IMR-90 (cell line): ENCODE measurements at regions not wholly inside any gene's neighbourhood (a gene's known extent, or its start where the extent isn't known, plus 50 kb on each side); places are given as distances from the start of the nearest gene placed in this dataset.

Source experiments
- ATAC-seq: fragments of 200-7000 bp; cut with Tn5 transposase; 2 replicates; pipeline ENCODE4 v1.9.1; 2020; ENCODE audit warnings: low read depth, mild to moderate bottlenecking, moderate library complexity
- BruUV-seq: library from RNA; stranded (reverse); fragments of 400-500 nt; replicated peaks from 2 replicates; lab custom pipeline; 2021; lab: Mats Ljungman, UMichigan
- CTCF ChIA-PET: fragments of 300-600 bp; formaldehyde crosslinking; extraction: SDS; loops from one replicate; lab custom pipeline; 2021; ENCODE audit warnings: antibody characterized with exemption; lab: Yijun Ruan, JAX
- POLR2A ChIA-PET: fragments of 300-600 bp; sonication (Branson Sonifier 250); formaldehyde crosslinking; loops from one replicate; lab custom pipeline; 2022; ENCODE audit warnings: antibody characterized with exemption; ENCODE audit not compliant: unreplicated experiment; lab: Charles Lee
- DNase-seq: peaks from one replicate; pipeline ENCODE4 v3.0.0; 2013
- H2AFZ ChIP-seq: replicated peaks from 2 replicates; pipeline ENCODE3; 2013; ENCODE audit warnings: low read length, mild to moderate bottlenecking; ENCODE audit not compliant: poor library complexity
- H2AK5ac ChIP-seq: 2 replicates; pipeline ENCODE4 v1.6.1; 2013; ENCODE audit warnings: low read depth, low read length, inconsistent platforms
- H2AK9ac ChIP-seq: replicated peaks from 2 replicates; pipeline ENCODE3; 2013; ENCODE audit warnings: mild to moderate bottlenecking, low read depth, low read length, moderate library complexity; ENCODE audit not compliant: poor library complexity
- H2BK120ac ChIP-seq: 2 replicates; pipeline ENCODE4 v1.6.1; 2013; ENCODE audit warnings: low read depth, low read length, inconsistent platforms
- H2BK15ac ChIP-seq: 3 replicates; pipeline ENCODE4 v1.6.1; 2013; ENCODE audit warnings: low read depth, low read length, inconsistent platforms
- H2BK20ac ChIP-seq: 2 replicates; pipeline ENCODE4 v1.6.1; 2013; ENCODE audit warnings: low read depth, mild to moderate bottlenecking, inconsistent platforms, low read length, moderate library complexity
- H2BK5ac ChIP-seq: 2 replicates; pipeline ENCODE4 v1.6.1; 2013; ENCODE audit warnings: mild to moderate bottlenecking, low read depth, low read length, inconsistent platforms; ENCODE audit not compliant: poor library complexity, severe bottlenecking
- H3K14ac ChIP-seq: replicated peaks from 2 replicates; pipeline ENCODE4 v1.6.1; 2013; ENCODE audit warnings: low read depth, low read length, inconsistent platforms
- H3K18ac ChIP-seq: 2 replicates; pipeline ENCODE4 v1.6.1; 2013; ENCODE audit warnings: low read depth, low read length, control low read depth
- H3K23ac ChIP-seq: 2 replicates; pipeline ENCODE4 v1.6.1; 2013; ENCODE audit warnings: low read depth, low read length, inconsistent platforms
- H3K27ac ChIP-seq: 2 replicates; pipeline ENCODE4 v1.5.1; 2013; ENCODE audit warnings: mild to moderate bottlenecking, control low read depth, low read length; ENCODE audit not compliant: insufficient read depth
- H3K27me3 ChIP-seq: 2 replicates; pipeline ENCODE4 v1.6.1; 2013; ENCODE audit warnings: low read length; ENCODE audit not compliant: control insufficient read depth, insufficient read depth
- H3K36me3 ChIP-seq: 2 replicates; pipeline ENCODE4 v1.6.1; 2013; ENCODE audit warnings: low read length, mixed read lengths; ENCODE audit not compliant: control insufficient read depth, insufficient read depth
- H3K4ac ChIP-seq: 2 replicates; pipeline ENCODE4 v1.6.1; 2013; ENCODE audit warnings: low read depth, low read length, inconsistent platforms
- H3K4me1 ChIP-seq: 2 replicates; pipeline ENCODE4 v1.6.1; 2013; ENCODE audit warnings: low read length, mixed read lengths; ENCODE audit not compliant: control insufficient read depth, insufficient read depth
- H3K4me2 ChIP-seq: 2 replicates; pipeline ENCODE4 v1.6.1; 2013; ENCODE audit warnings: low read depth, mild to moderate bottlenecking, control low read depth, low read length, moderate library complexity
- H3K4me3 ChIP-seq: 2 replicates; pipeline ENCODE4 v1.5.1; 2013; ENCODE audit warnings: low read depth, mild to moderate bottlenecking, control low read depth, low read length, moderate library complexity; ENCODE audit not compliant: insufficient read depth
- H3K56ac ChIP-seq: 2 replicates; pipeline ENCODE4 v1.6.1; 2013; ENCODE audit warnings: low read length, inconsistent platforms; ENCODE audit not compliant: insufficient read depth; ENCODE audit errors: extremely low read depth
- H3K79me1 ChIP-seq, 2 experiments: 2 replicates each; pipeline ENCODE4 v1.6.1; 2013; ENCODE audit warnings: low read length in 2 of 2, inconsistent platforms in 1 of 2, low read depth in 1 of 2
- H3K9ac ChIP-seq: 2 replicates; pipeline ENCODE4 v1.6.1; 2013; ENCODE audit warnings: low read depth, low read length, control low read depth
- H3K9me1 ChIP-seq: 2 replicates; pipeline ENCODE4 v1.6.1; 2013; ENCODE audit warnings: low read length, inconsistent platforms; ENCODE audit not compliant: insufficient read depth
- H3K9me3 ChIP-seq: 2 replicates; pipeline ENCODE4 v1.6.1; 2013; ENCODE audit warnings: low read length; ENCODE audit not compliant: control insufficient read depth, insufficient read depth
- H4K20me1 ChIP-seq: 2 replicates; pipeline ENCODE4 v1.6.1; 2013; ENCODE audit warnings: low read length, inconsistent platforms; ENCODE audit not compliant: insufficient read depth
- H4K5ac ChIP-seq: 2 replicates; pipeline ENCODE4 v1.6.1; 2013; ENCODE audit warnings: mild to moderate bottlenecking, low read depth, low read length, control low read depth
- H4K8ac ChIP-seq, 2 experiments: 2 replicates each; pipeline ENCODE4 v1.6.1; 2013; ENCODE audit warnings: low read depth in 2 of 2, low read length in 2 of 2, control low read depth in 1 of 2, inconsistent platforms in 1 of 2
- H4K91ac ChIP-seq: 2 replicates; pipeline ENCODE4 v1.6.1; 2013; ENCODE audit warnings: low read depth, low read length, inconsistent platforms; ENCODE audit not compliant: insufficient read depth
- CEBPB ChIP-seq: IDR thresholded peaks from 2 replicates; pipeline ENCODE4 v1.6.1; 2012; ENCODE audit warnings: low read depth, low read length, improper control_type of control experiment
- CHD1 ChIP-seq: IDR thresholded peaks from 2 replicates; pipeline ENCODE4 v1.6.1; 2012; ENCODE audit warnings: low read depth, low read length, improper control_type of control experiment
- FOS ChIP-seq: fragments of 150-350 bp; IDR thresholded peaks from 2 replicates; pipeline ENCODE4 v1.6.1; 2016; ENCODE audit warnings: low read depth, low read length
- MAZ ChIP-seq: IDR thresholded peaks from 2 replicates; pipeline ENCODE4 v1.6.1; 2012; ENCODE audit warnings: low read depth, mild to moderate bottlenecking, low read length, improper control_type of control experiment, moderate library complexity, borderline replicate concordance
- RCOR1 ChIP-seq: IDR thresholded peaks from 2 replicates; pipeline ENCODE4 v1.6.1; 2012; ENCODE audit warnings: mild to moderate bottlenecking, low read length, improper control_type of control experiment; ENCODE audit not compliant: insufficient replicate concordance
- SMC3 ChIP-seq: fragments of 150-350 bp; IDR thresholded peaks from 2 replicates; pipeline ENCODE4 v1.6.1; 2016; ENCODE audit warnings: low read depth, mild to moderate bottlenecking, antibody characterized with exemption, low read length, moderate library complexity
- WGBS, 2 experiments: methylation state at CpG; one replicate each; pipeline versions ENCODE4 v1.1.5 to v1.1.7; 2013; ENCODE audit warnings: missing lambda C conversion rate in 2 of 2; ENCODE audit not compliant: insufficient read length in 1 of 2; ENCODE audit errors: extremely low coverage in 2 of 2; 5-methylcytosine and 5-hydroxymethylcytosine counted together
- dilution Hi-C: fragments of 300-500 bp; cut with HindIII; formaldehyde crosslinking; loops from one replicate; pipeline ENCODE4 v1.14.3; 2018; ENCODE audit warnings: low sequenced_read_pairs; ENCODE audit not compliant: unreplicated experiment
- in situ Hi-C: fragments of 300-500 bp; cut with MboI; formaldehyde crosslinking; loops from 3 replicates; pipeline ENCODE4 v1.14.3; 2019; ENCODE audit warnings: low sequenced_read_pairs, inconsistent platforms, mixed read lengths
- intact Hi-C: fragments of 100-400 bp; cut with micrococcal nuclease; formaldehyde crosslinking; loops from 2 replicates; pipeline ENCODE4 v1.10.0; 2022

GRCh38 chr3:34046154-34046553 lies 247.7 kb downstream of the PDCD6IP start:
- Histone ChIP-seq H3K79me1 (no peaks in the 10 kb centered on the region), H3K36me3 (no peaks in the 10 kb centered on the region), H3K27me3 (no peaks in the 10 kb centered on the region), H3K9me1 (no peaks in the 10 kb centered on the region), H3K9ac (no peak overlapping the region), H3K18ac (no peak overlapping the region), H3K27ac (no peak overlapping the region), H2AK5ac (no peak overlapping the region), H3K4ac (no peak overlapping the region), H2BK15ac (no peak overlapping the region), H2BK5ac (no peak overlapping the region), H3K9me3 (no peaks in the 10 kb centered on the region), H2BK20ac (no peak overlapping the region), H3K23ac (no peak overlapping the region), H2AFZ (no peak overlapping the region), H3K4me2 (no peak overlapping the region), H2AK9ac (no peak overlapping the region), H4K91ac (no peak overlapping the region), H4K8ac (no peak overlapping the region), H2BK120ac (no peak overlapping the region), H3K4me1 (no peaks in the 10 kb centered on the region), H3K4me3 (no peak overlapping the region), H3K14ac (no peak overlapping the region), H4K20me1 (no peaks in the 10 kb centered on the region), H4K5ac (no peak overlapping the region), H3K56ac (no peak overlapping the region)
- ATAC-seq (no peak), DNase-seq (no peak)
- in situ Hi-C loops: no loop called here
- CTCF ChIA-PET: no interaction called here
- POLR2A ChIA-PET: no interaction called here
- WGBS, 2 experiments: no CpG with 5 or more reads among the region's 1 CpG
- dilution Hi-C loops: no loop called here
- BruUV-seq: no TSS peak
- TF ChIP-seq FOS (no peak), CEBPB (no peak), CHD1 (no peak), MAZ (no peak), SMC3 (no peak), RCOR1 (no peak)
- intact Hi-C loops: no loop called here
